Neural cell (in vitro differentiated cells): ENCODE measurements at regions not wholly inside any gene's neighbourhood (a gene's known extent, or its start where the extent isn't known, plus 50 kb on each side); places are given as distances from the start of the nearest gene placed in this dataset.

Experiments used
- H2AFZ ChIP-seq: fragments of 200-600, 300-800 bp; sonication (generic), shearing (Covaris generic); 2 replicates; pipeline ENCODE4 v1.6.0; 2014; ENCODE audit warnings: low read depth, mild to moderate bottlenecking, antibody characterized with exemption, low read length, moderate library complexity
- H3F3A ChIP-seq: fragments of 200-600 bp; shearing (Covaris generic); 2 replicates; pipeline ENCODE4 v1.6.1; 2016; ENCODE audit warnings: mild to moderate bottlenecking, moderate library complexity, mixed read lengths, antibody characterized with exemption, low read length; ENCODE audit not compliant: insufficient read depth, poor library complexity, severe bottlenecking
- H3K27ac ChIP-seq: fragments of 200-600, 300-800 bp; sonication (generic), shearing (Covaris generic); 2 replicates; pipeline ENCODE4 v1.5.1; 2014; ENCODE audit warnings: mild to moderate bottlenecking, low read length, moderate library complexity
- H3K27me3 ChIP-seq: fragments of 300-800, 200-600 bp; sonication (generic), shearing (Covaris generic); 2 replicates; pipeline ENCODE4 v1.6.0; 2014; ENCODE audit warnings: mild to moderate bottlenecking, low read depth, low read length, moderate library complexity; ENCODE audit not compliant: insufficient read depth
- H3K36me3 ChIP-seq: fragments of 300-800, 200-600 bp; sonication (generic), shearing (Covaris generic); 2 replicates; pipeline ENCODE4 v1.5.1; 2014; ENCODE audit warnings: mild to moderate bottlenecking, antibody characterized with exemption, low read length, moderate library complexity; ENCODE audit not compliant: insufficient read depth
- H3K4me2 ChIP-seq: fragments of 300-800, 200-600 bp; sonication (generic), shearing (Covaris generic); 2 replicates; pipeline ENCODE4 v1.6.0; 2014; ENCODE audit warnings: mild to moderate bottlenecking, low read length
- H3K4me3 ChIP-seq: fragments of 300-800, 200-600 bp; sonication (generic), shearing (Covaris generic); 2 replicates; pipeline ENCODE4 v1.5.1; 2014; ENCODE audit warnings: mild to moderate bottlenecking, low read length, moderate library complexity
- H3K79me2 ChIP-seq: fragments of 200-600 bp; shearing (Covaris generic); replicated peaks from 2 replicates; pipeline ENCODE4 v1.6.0; 2014; ENCODE audit warnings: mild to moderate bottlenecking, low read length, moderate library complexity; ENCODE audit not compliant: insufficient read depth
- H3K9ac ChIP-seq: fragments of 300-800, 200-600 bp; sonication (generic), shearing (Covaris generic); 2 replicates; pipeline ENCODE4 v1.6.1; 2016; ENCODE audit warnings: mild to moderate bottlenecking, low read length, mixed read lengths
- H3K9me2 ChIP-seq: fragments of 200-600 bp; shearing (Covaris generic); 2 replicates; pipeline ENCODE4 v1.6.1; 2016; ENCODE audit warnings: mild to moderate bottlenecking, low read length, mixed read lengths; ENCODE audit not compliant: insufficient read depth
- H3K9me3 ChIP-seq: fragments of 200-600, 300-800 bp; sonication (generic), shearing (Covaris generic); 2 replicates; pipeline ENCODE4 v1.6.1; 2016; ENCODE audit warnings: mild to moderate bottlenecking, mixed run types, low read length, moderate library complexity, mixed read lengths
- H4K20me1 ChIP-seq: fragments of 200-600 bp; shearing (Covaris generic); 2 replicates; pipeline ENCODE4 v1.6.1; 2016; ENCODE audit warnings: mild to moderate bottlenecking, mixed run types; ENCODE audit not compliant: insufficient read depth
- EP300 ChIP-seq: fragments of 450-650 bp; conservative IDR thresholded peaks from 2 replicates; pipeline ENCODE4 v1.6.1; 2014; ENCODE audit warnings: antibody characterized with exemption, mild to moderate bottlenecking, moderate library complexity; ENCODE audit not compliant: poor library complexity, severe bottlenecking
- EZH2 ChIP-seq: fragments of 200-600, 300-800 bp; shearing (Covaris generic), sonication (generic); IDR thresholded peaks from 2 replicates; pipeline ENCODE4 v1.6.1; 2014; ENCODE audit warnings: antibody characterized with exemption, low read length, borderline replicate concordance, mild to moderate bottlenecking; ENCODE audit not compliant: insufficient read depth, poor library complexity, severe bottlenecking
- MXI1 ChIP-seq: fragments of 450-650 bp; conservative IDR thresholded peaks from 2 replicates; pipeline ENCODE4 v1.6.1; 2014; ENCODE audit warnings: antibody characterized with exemption, mild to moderate bottlenecking; ENCODE audit not compliant: poor library complexity, severe bottlenecking
- POLR2AphosphoS5 ChIP-seq: IDR thresholded peaks from 2 replicates; pipeline ENCODE4 v1.6.1; 2012
- RAD21 ChIP-seq: fragments of 450-650 bp; conservative IDR thresholded peaks from 2 replicates; pipeline ENCODE4 v1.6.1; 2014; ENCODE audit warnings: antibody characterized with exemption, mild to moderate bottlenecking, moderate library complexity
- SMC3 ChIP-seq: fragments of 450-650 bp; conservative IDR thresholded peaks from 2 replicates; pipeline ENCODE4 v1.6.1; 2014; ENCODE audit warnings: antibody characterized with exemption, mild to moderate bottlenecking, moderate library complexity; ENCODE audit not compliant: poor library complexity
- TAF1 ChIP-seq: IDR thresholded peaks from 2 replicates; pipeline ENCODE4 v1.6.1; 2012; ENCODE audit warnings: low read depth
- TF ChIP-seq, protein P1 (sequence below): fragments of 450-650 bp; IDR thresholded peaks from 2 replicates; pipeline ENCODE4 v1.5.1; 2014; ENCODE audit warnings: antibody characterized with exemption, mild to moderate bottlenecking, moderate library complexity; ENCODE audit not compliant: poor library complexity, severe bottlenecking
- TF ChIP-seq, protein P2 (sequence below): IDR thresholded peaks from 2 replicates; pipeline ENCODE4 v1.6.1; 2012; ENCODE audit warnings: borderline replicate concordance

DNA sequence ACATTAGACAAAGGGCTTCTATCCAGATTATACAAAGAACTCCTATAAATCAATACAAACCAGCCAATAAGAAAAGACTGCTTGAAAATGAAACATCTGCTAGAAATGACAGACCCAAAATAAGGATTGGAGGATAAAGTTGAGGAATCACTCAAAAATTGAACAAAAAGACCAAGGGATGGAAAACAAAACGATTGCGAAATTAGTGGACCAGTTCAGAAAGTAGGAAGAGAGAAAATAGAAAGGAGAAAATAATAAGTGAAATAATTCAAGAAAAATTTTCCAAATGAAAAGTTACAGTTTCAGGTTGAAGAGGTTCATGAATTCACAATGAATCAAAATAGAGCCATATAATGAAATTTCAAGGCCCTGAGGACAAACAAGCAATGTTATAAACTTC, 115.8 kb upstream of the CTBP2 start:
- TF ChIP-seq RAD21 (no peak), TAF1 (no peak), POLR2AphosphoS5 (no peak), EZH2 (no peak), EP300 (no peak), MXI1 (no peak)
- TF ChIP-seq, protein P1, sequence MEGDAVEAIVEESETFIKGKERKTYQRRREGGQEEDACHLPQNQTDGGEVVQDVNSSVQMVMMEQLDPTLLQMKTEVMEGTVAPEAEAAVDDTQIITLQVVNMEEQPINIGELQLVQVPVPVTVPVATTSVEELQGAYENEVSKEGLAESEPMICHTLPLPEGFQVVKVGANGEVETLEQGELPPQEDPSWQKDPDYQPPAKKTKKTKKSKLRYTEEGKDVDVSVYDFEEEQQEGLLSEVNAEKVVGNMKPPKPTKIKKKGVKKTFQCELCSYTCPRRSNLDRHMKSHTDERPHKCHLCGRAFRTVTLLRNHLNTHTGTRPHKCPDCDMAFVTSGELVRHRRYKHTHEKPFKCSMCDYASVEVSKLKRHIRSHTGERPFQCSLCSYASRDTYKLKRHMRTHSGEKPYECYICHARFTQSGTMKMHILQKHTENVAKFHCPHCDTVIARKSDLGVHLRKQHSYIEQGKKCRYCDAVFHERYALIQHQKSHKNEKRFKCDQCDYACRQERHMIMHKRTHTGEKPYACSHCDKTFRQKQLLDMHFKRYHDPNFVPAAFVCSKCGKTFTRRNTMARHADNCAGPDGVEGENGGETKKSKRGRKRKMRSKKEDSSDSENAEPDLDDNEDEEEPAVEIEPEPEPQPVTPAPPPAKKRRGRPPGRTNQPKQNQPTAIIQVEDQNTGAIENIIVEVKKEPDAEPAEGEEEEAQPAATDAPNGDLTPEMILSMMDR, result no peak
- TF ChIP-seq, protein P2, sequence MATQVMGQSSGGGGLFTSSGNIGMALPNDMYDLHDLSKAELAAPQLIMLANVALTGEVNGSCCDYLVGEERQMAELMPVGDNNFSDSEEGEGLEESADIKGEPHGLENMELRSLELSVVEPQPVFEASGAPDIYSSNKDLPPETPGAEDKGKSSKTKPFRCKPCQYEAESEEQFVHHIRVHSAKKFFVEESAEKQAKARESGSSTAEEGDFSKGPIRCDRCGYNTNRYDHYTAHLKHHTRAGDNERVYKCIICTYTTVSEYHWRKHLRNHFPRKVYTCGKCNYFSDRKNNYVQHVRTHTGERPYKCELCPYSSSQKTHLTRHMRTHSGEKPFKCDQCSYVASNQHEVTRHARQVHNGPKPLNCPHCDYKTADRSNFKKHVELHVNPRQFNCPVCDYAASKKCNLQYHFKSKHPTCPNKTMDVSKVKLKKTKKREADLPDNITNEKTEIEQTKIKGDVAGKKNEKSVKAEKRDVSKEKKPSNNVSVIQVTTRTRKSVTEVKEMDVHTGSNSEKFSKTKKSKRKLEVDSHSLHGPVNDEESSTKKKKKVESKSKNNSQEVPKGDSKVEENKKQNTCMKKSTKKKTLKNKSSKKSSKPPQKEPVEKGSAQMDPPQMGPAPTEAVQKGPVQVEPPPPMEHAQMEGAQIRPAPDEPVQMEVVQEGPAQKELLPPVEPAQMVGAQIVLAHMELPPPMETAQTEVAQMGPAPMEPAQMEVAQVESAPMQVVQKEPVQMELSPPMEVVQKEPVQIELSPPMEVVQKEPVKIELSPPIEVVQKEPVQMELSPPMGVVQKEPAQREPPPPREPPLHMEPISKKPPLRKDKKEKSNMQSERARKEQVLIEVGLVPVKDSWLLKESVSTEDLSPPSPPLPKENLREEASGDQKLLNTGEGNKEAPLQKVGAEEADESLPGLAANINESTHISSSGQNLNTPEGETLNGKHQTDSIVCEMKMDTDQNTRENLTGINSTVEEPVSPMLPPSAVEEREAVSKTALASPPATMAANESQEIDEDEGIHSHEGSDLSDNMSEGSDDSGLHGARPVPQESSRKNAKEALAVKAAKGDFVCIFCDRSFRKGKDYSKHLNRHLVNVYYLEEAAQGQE, result no peak
- H3K36me3 ChIP-seq, result no peaks in the 10 kb centered on the region
- no peaks in the 10 kb centered on the region for H3K9me2 ChIP-seq
- no peak overlapping the region for H3K27ac ChIP-seq
- H2AFZ ChIP-seq, result no peak overlapping the region
- H3K9me3 ChIP-seq, result peaks cover 5% of the 10 kb centered on the region
- H3K4me3 ChIP-seq, result no peak overlapping the region
- H3K4me2 ChIP-seq, result no peak overlapping the region
- no peak overlapping the region for H3K9ac ChIP-seq
- H3K27me3 ChIP-seq, result no peaks in the 10 kb centered on the region
- H3K79me2 ChIP-seq, result no peaks in the 10 kb centered on the region
- H3F3A ChIP-seq, result no peaks in the 10 kb centered on the region
- no peaks in the 10 kb centered on the region for H4K20me1 ChIP-seq

DNA sequence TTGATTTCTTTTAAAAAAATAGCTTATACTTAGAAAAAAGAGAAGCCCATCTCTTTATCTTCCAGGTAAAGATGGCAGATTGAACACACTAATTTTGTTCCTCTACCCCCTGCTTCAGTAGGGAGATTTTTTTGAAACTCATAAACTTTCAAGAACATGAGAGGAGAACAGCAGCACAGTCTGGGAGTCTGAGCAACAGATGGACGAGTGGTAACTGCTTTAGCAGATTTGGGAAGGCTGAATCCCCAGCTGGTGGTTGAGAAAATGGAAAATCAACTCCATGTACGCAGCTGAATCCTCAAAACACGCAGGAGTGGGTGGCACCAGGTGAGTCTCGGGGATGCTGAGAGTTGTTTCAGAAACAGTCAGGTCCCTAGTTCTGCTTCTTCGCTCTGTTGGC, 114.6 kb upstream of the CTBP2 start:
- H3K9ac ChIP-seq, result no peak overlapping the region
- H3K27me3 ChIP-seq, result no peaks in the 10 kb centered on the region
- H3K9me3 ChIP-seq, result peaks cover 5% of the 10 kb centered on the region
- no peak for TF ChIP-seq POLR2AphosphoS5
- TF ChIP-seq, protein P2, result no peak
- TF ChIP-seq EP300, result no peak
- TF ChIP-seq RAD21, result no peak
- no peak for TF ChIP-seq MXI1
- no peak for TF ChIP-seq SMC3
- TF ChIP-seq, protein P1, result no peak
- TF ChIP-seq EZH2, result no peak
- TF ChIP-seq TAF1, result no peak
- H3K27ac ChIP-seq, result no peak overlapping the region
- no peak overlapping the region for H3K4me2 ChIP-seq
- H4K20me1 ChIP-seq, result no peaks in the 10 kb centered on the region
- no peak overlapping the region for H3K4me3 ChIP-seq
- H3K79me2 ChIP-seq, result no peaks in the 10 kb centered on the region
- H3F3A ChIP-seq, result no peaks in the 10 kb centered on the region
- no peak overlapping the region for H2AFZ ChIP-seq
- no peaks in the 10 kb centered on the region for H3K36me3 ChIP-seq
- H3K9me2 ChIP-seq, result no peaks in the 10 kb centered on the region
